Caco-2 (cell line): ENCODE measurements at regions not wholly inside any gene's neighbourhood (a gene's known extent, or its start where the extent isn't known, plus 50 kb on each side); places are given as distances from the start of the nearest gene placed in this dataset.

Experiments used
- BruUV-seq: library from RNA; stranded (reverse); fragments of 400-500 nt; replicated peaks from 2 replicates; lab custom pipeline; 2021; lab: Mats Ljungman, UMichigan
- CTCF ChIA-PET: fragments of 300-600 bp; sonication (Branson Sonifier 250); formaldehyde crosslinking; loops from one replicate; lab custom pipeline; 2022; ENCODE audit warnings: antibody characterized with exemption; lab: Charles Lee
- POLR2A ChIA-PET: fragments of 300-600 bp; sonication (Branson Sonifier 250); formaldehyde crosslinking; loops from one replicate; lab custom pipeline; 2022; ENCODE audit warnings: antibody characterized with exemption; lab: Charles Lee
- DNase-seq, 2 experiments: peaks; one replicate each; pipeline versions ENCODE4 v3.0.0 to v3.0.0-alpha.2; 2020 to 2022
- H3K27me3 ChIP-seq: replicated peaks from 2 replicates; pipeline ENCODE4 v1.6.0; 2011; ENCODE audit warnings: low read length; ENCODE audit not compliant: control insufficient read depth, insufficient read depth
- H3K36me3 ChIP-seq: 2 replicates; pipeline ENCODE4 v1.5.1; 2011; ENCODE audit warnings: low read length; ENCODE audit not compliant: control insufficient read depth, insufficient read depth
- H3K4me1 ChIP-seq: fragments of 250-450 bp; sonication (Bioruptor Pico); 2 replicates; pipeline ENCODE4 v1.5.1; 2020; ENCODE audit warnings: mild to moderate bottlenecking
- H3K4me3 ChIP-seq: 2 replicates; pipeline ENCODE4 v1.5.1; 2011; ENCODE audit warnings: low read depth, mild to moderate bottlenecking, control low read depth, low read length
- H3K9me3 ChIP-seq: fragments of 250-450 bp; sonication (Bioruptor Pico); 2 replicates; pipeline ENCODE4 v1.5.1; 2020; ENCODE audit warnings: mild to moderate bottlenecking, moderate library complexity
- H3K27ac Mint-ChIP-seq: one replicate; pipeline ENCODE4 v1.8.0; 2022; ENCODE audit warnings: mixed read lengths; ENCODE audit not compliant: unreplicated experiment
- H3K27me3 Mint-ChIP-seq: one replicate; pipeline ENCODE4 v1.8.0; 2022; ENCODE audit warnings: mixed read lengths; ENCODE audit not compliant: insufficient read depth, unreplicated experiment
- H3K36me3 Mint-ChIP-seq: one replicate; pipeline ENCODE4 v1.8.0; 2022; ENCODE audit warnings: mild to moderate bottlenecking, mixed read lengths; ENCODE audit not compliant: insufficient read depth, unreplicated experiment
- H3K4me1 Mint-ChIP-seq: one replicate; pipeline ENCODE4 v1.8.0; 2022; ENCODE audit warnings: low read depth, mixed read lengths; ENCODE audit not compliant: unreplicated experiment
- H3K4me3 Mint-ChIP-seq: one replicate; pipeline ENCODE4 v1.8.0; 2022; ENCODE audit warnings: mild to moderate bottlenecking, moderate library complexity, mixed read lengths; ENCODE audit not compliant: unreplicated experiment
- H3K9me3 Mint-ChIP-seq: one replicate; pipeline ENCODE4 v1.8.0; 2022; ENCODE audit warnings: mixed read lengths; ENCODE audit not compliant: unreplicated experiment
- intact Hi-C: fragments of 100-400 bp; cut with micrococcal nuclease; formaldehyde crosslinking; loops from one replicate; pipeline ENCODE4 v1.10.0; 2022; ENCODE audit not compliant: unreplicated experiment
- TF ChIP-seq, protein P1 (sequence below), 2 experiments: fragments of 200-600 bp in 1 of 2; IDR thresholded peaks; 1 replicate in 1 of 2; 2 replicates in 1 of 2; pipeline versions ENCODE4 v1.5.1 to v1.8.0; 2011 to 2022; ENCODE audit warnings: antibody characterized with exemption in 1 of 2, control low read depth in 1 of 2, inconsistent platforms in 1 of 2, low read depth in 1 of 2, low read length in 1 of 2, mild to moderate bottlenecking in 1 of 2, moderate library complexity in 1 of 2; ENCODE audit not compliant: insufficient read depth in 1 of 2, severe bottlenecking in 1 of 2, unreplicated experiment in 1 of 2

- POLR2A ChIA-PET = no interaction called here
- no peaks in the 10 kb centered on the region for H3K9me3 Mint-ChIP-seq
Observed at GRCh38 chr4:126250006-126250405, 935.3 kb downstream of the FAT4 start.

GRCh38 chr4:126251169-126251568 lies 936.4 kb downstream of the FAT4 start:
- Mint-ChIP-seq H3K4me1 (no peaks in the 10 kb centered on the region), H3K9me3 (no peaks in the 10 kb centered on the region), H3K27ac (no peak overlapping the region), H3K4me3 (no peak overlapping the region), H3K36me3 (no peaks in the 10 kb centered on the region), H3K27me3 (no peaks in the 10 kb centered on the region)
- no peak overlapping the region for H3K4me3 ChIP-seq
- DNase-seq = no peak
- TF ChIP-seq, protein P1, sequence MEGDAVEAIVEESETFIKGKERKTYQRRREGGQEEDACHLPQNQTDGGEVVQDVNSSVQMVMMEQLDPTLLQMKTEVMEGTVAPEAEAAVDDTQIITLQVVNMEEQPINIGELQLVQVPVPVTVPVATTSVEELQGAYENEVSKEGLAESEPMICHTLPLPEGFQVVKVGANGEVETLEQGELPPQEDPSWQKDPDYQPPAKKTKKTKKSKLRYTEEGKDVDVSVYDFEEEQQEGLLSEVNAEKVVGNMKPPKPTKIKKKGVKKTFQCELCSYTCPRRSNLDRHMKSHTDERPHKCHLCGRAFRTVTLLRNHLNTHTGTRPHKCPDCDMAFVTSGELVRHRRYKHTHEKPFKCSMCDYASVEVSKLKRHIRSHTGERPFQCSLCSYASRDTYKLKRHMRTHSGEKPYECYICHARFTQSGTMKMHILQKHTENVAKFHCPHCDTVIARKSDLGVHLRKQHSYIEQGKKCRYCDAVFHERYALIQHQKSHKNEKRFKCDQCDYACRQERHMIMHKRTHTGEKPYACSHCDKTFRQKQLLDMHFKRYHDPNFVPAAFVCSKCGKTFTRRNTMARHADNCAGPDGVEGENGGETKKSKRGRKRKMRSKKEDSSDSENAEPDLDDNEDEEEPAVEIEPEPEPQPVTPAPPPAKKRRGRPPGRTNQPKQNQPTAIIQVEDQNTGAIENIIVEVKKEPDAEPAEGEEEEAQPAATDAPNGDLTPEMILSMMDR (IDR thresholded peaks at IDR 0.05; ENCODE audit: insufficient read depth in 1 of 2, low read depth in 1 of 2, low read length in 1 of 2, severe bottlenecking in 1 of 2, unreplicated experiment in 1 of 2) = no peak
- BruUV-seq = no TSS peak
- no peaks in the 10 kb centered on the region for H3K36me3 ChIP-seq
- ChIA-PET CTCF (no interaction called here), POLR2A (no interaction called here)
- intact Hi-C loops = no loop called here
- no peaks in the 10 kb centered on the region for H3K4me1 ChIP-seq
- no peaks in the 10 kb centered on the region for H3K9me3 ChIP-seq
- no peaks in the 10 kb centered on the region for H3K27me3 ChIP-seq

More at GRCh38 chr4:126250006-126250405, 935.3 kb downstream of the FAT4 start:
- Mint-ChIP-seq H3K4me1 (no peaks in the 10 kb centered on the region), H3K27ac (no peak overlapping the region), H3K4me3 (no peak overlapping the region), H3K27me3 (no peaks in the 10 kb centered on the region), H3K36me3 (no peaks in the 10 kb centered on the region)
- TF ChIP-seq, protein P1 (IDR thresholded peaks at IDR 0.05; ENCODE audit: insufficient read depth in 1 of 2, low read depth in 1 of 2, low read length in 1 of 2, severe bottlenecking in 1 of 2, unreplicated experiment in 1 of 2) = no peak
- CTCF ChIA-PET = no interaction called here
- BruUV-seq = no TSS peak
- no peak overlapping the region for H3K4me3 ChIP-seq
- H3K27me3 ChIP-seq = no peaks in the 10 kb centered on the region
- H3K36me3 ChIP-seq = no peaks in the 10 kb centered on the region
- no peaks in the 10 kb centered on the region for H3K4me1 ChIP-seq
- intact Hi-C loops = no loop called here
- DNase-seq = no peak
- no peaks in the 10 kb centered on the region for H3K9me3 ChIP-seq

DNA sequence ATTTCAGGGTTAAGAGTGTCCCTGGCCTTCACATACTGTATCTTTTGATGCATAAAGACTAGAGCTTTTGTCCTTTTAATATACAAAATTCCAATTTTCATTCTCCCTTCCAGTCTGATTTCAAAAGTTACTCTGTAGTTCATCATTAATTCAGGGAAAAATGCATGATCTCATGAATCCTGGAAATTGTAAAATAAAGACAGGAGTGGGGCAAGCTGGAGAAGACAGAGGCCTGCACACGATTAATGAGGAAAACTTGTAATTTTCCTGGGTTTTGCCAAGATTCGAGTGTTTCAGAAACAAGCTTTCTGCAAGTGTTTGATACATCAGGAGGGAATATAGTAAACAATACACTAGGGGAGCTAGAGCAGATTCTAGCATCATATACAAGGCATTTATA lies 947.9 kb downstream of the FAT4 start:
- Histone ChIP-seq H3K36me3 (no peaks in the 10 kb centered on the region), H3K9me3 (no peaks in the 10 kb centered on the region), H3K4me3 (no peak overlapping the region), H3K4me1 (no peaks in the 10 kb centered on the region), H3K27me3 (no peaks in the 10 kb centered on the region)
- ChIA-PET CTCF (no interaction called here), POLR2A (no interaction called here)
- TF ChIP-seq, protein P1 (IDR thresholded peaks at IDR 0.05; ENCODE audit: insufficient read depth in 1 of 2, low read depth in 1 of 2, low read length in 1 of 2, severe bottlenecking in 1 of 2, unreplicated experiment in 1 of 2) = no peak
- Mint-ChIP-seq H3K27me3 (no peaks in the 10 kb centered on the region), H3K4me3 (no peak overlapping the region), H3K4me1 (no peaks in the 10 kb centered on the region), H3K36me3 (no peaks in the 10 kb centered on the region), H3K9me3 (no peaks in the 10 kb centered on the region), H3K27ac (no peak overlapping the region)
- DNase-seq = no peak
- intact Hi-C loops = no loop called here
- no TSS peak for BruUV-seq
